PC-3 (cell line): ENCODE measurements at regions not wholly inside any gene's neighbourhood (a gene's known extent, or its start where the extent isn't known, plus 50 kb on each side); places are given as distances from the start of the nearest gene placed in this dataset.

Source experiments
- ATAC-seq: fragments of 200-7000 bp; cut with Tn5 transposase; 2 replicates; pipeline ENCODE4 v1.9.1; 2020; ENCODE audit warnings: mild to moderate bottlenecking, moderate library complexity
- BruUV-seq: library from RNA; stranded (reverse); fragments of 400-500 nt; replicated peaks from 2 replicates; lab custom pipeline; 2021; lab: Mats Ljungman, UMichigan
- CTCF ChIA-PET: fragments of 300-600 bp; sonication (Branson Sonifier 250); formaldehyde crosslinking; loops from one replicate; lab custom pipeline; 2022; ENCODE audit warnings: antibody characterized with exemption; lab: Charles Lee
- POLR2A ChIA-PET: fragments of 300-600 bp; sonication (Branson Sonifier 250); formaldehyde crosslinking; loops from one replicate; lab custom pipeline; 2022; ENCODE audit warnings: antibody characterized with exemption; ENCODE audit not compliant: unreplicated experiment; lab: Charles Lee
- DNase-seq: peaks from one replicate; pipeline ENCODE4 v3.0.0-alpha.2; 2015
- H2AFZ ChIP-seq: fragments of 300-600 bp; sonication (generic); 2 replicates; pipeline ENCODE4 v1.6.0; 2016; ENCODE audit warnings: antibody characterized with exemption, low read length
- H3F3A ChIP-seq: fragments of 300-600 bp; sonication (generic); one replicate; pipeline ENCODE4 v1.6.0; 2017; ENCODE audit warnings: antibody characterized with exemption, low read length, control low read depth, mild to moderate bottlenecking; ENCODE audit not compliant: unreplicated experiment
- H3K27ac ChIP-seq: fragments of 300-600 bp; sonication (generic); 2 replicates; pipeline ENCODE4 v1.5.1; 2016; ENCODE audit warnings: mild to moderate bottlenecking, low read length
- H3K27me3 ChIP-seq: fragments of 300-600 bp; sonication (generic); 2 replicates; pipeline ENCODE4 v1.6.1; 2016; ENCODE audit warnings: low read length, mixed read lengths
- H3K36me3 ChIP-seq: fragments of 300-600 bp; sonication (generic); 2 replicates; pipeline ENCODE4 v1.6.1; 2016; ENCODE audit warnings: low read depth, mixed run types, low read length, mixed read lengths
- H3K4me1 ChIP-seq: fragments of 300-600 bp; sonication (generic); 2 replicates; pipeline ENCODE4 v1.5.1; 2016; ENCODE audit warnings: low read length; ENCODE audit not compliant: insufficient read depth
- H3K4me2 ChIP-seq: fragments of 300-600 bp; sonication (generic); 2 replicates; pipeline ENCODE4 v1.6.0; 2016; ENCODE audit warnings: low read length
- H3K4me3 ChIP-seq: fragments of 300-600 bp; sonication (generic); 2 replicates; pipeline ENCODE4 v1.5.1; 2016; ENCODE audit warnings: mild to moderate bottlenecking, low read length, mixed read lengths
- H3K79me2 ChIP-seq: fragments of 300-600 bp; sonication (generic); 2 replicates; pipeline ENCODE4 v1.6.1; 2017; ENCODE audit warnings: low read length, mixed read lengths
- H3K9ac ChIP-seq: fragments of 300-600 bp; sonication (generic); 2 replicates; pipeline ENCODE4 v1.6.0; 2016; ENCODE audit warnings: mild to moderate bottlenecking, low read length
- H3K9me2 ChIP-seq: fragments of 300-600 bp; sonication (generic); replicated peaks from 2 replicates; pipeline ENCODE4 v1.6.1; 2016; ENCODE audit warnings: mixed run types, low read length, mixed read lengths
- H3K9me3 ChIP-seq: fragments of 300-600 bp; sonication (generic); 2 replicates; pipeline ENCODE4 v1.6.1; 2016; ENCODE audit warnings: low read length, mixed read lengths
- H4K20me1 ChIP-seq: fragments of 300-600 bp; sonication (generic); 2 replicates; pipeline ENCODE4 v1.6.1; 2016; ENCODE audit warnings: low read length, mixed read lengths
- CTCF ChIP-seq: fragments of 300-600 bp; sonication (generic); conservative IDR thresholded peaks from 2 replicates; pipeline ENCODE4 v1.5.1; 2017; ENCODE audit warnings: antibody characterized with exemption, low read depth, mild to moderate bottlenecking, low read length
- EZH2 ChIP-seq: fragments of 300-600 bp; sonication (generic); IDR thresholded peaks from one replicate; pipeline ENCODE4 v1.6.1; 2017; ENCODE audit warnings: antibody characterized with exemption, mild to moderate bottlenecking, low read length; ENCODE audit not compliant: unreplicated experiment
- EZH2phosphoT487 ChIP-seq: fragments of 300-600 bp; sonication (generic); IDR thresholded peaks from 2 replicates; pipeline ENCODE4 v1.6.1; 2018; ENCODE audit warnings: mild to moderate bottlenecking, antibody characterized with exemption, low read length, borderline replicate concordance
- intact Hi-C: fragments of 100-400 bp; cut with micrococcal nuclease; formaldehyde crosslinking; loops from 2 replicates; pipeline ENCODE4 v1.9.0; 2023

DNA sequence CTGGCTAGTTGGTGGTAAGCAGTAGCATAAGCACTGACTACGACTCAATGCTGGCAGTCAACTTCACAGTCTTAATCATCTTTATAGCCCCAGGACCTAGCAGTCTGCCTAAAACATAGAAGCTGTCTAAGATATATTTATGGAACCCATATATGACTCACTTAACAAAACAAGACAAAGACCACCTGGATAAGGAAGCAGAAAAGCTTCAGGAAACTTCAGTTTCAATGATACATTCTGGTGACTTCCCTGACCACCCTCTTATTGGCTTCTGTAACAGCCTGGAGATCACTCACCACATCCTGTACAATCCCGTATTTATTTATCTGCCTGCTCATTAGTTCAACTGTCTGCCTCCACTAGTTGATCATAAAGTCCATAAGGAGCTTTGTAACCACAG lies 95.5 kb downstream of the PMP22 start:
- ChIA-PET CTCF (no interaction called here), POLR2A (no interaction called here)
- no peaks in the 10 kb centered on the region for H3K9me2 ChIP-seq
- no peak overlapping the region for H2AFZ ChIP-seq
- BruUV-seq = no TSS peak
- peaks cover 52% of the 10 kb centered on the region for H3K27me3 ChIP-seq
- H3K9ac ChIP-seq = no peak overlapping the region
- H4K20me1 ChIP-seq = no peaks in the 10 kb centered on the region
- ATAC-seq = no peak
- no peaks in the 10 kb centered on the region for H3K4me1 ChIP-seq
- H3F3A ChIP-seq = no peaks in the 10 kb centered on the region
- H3K9me3 ChIP-seq = no peaks in the 10 kb centered on the region
- intact Hi-C loops = no loop called here
- no peaks in the 10 kb centered on the region for H3K79me2 ChIP-seq
- H3K4me3 ChIP-seq = no peak overlapping the region
- no peak overlapping the region for H3K4me2 ChIP-seq
- no peaks in the 10 kb centered on the region for H3K36me3 ChIP-seq
- no peak overlapping the region for H3K27ac ChIP-seq
- peak; percentile 34 for DNase-seq
- TF ChIP-seq EZH2 = no peak
- TF ChIP-seq EZH2phosphoT487 = no peak
- no peak for TF ChIP-seq CTCF

GRCh38 chr17:15168379-15168778 lies 96.7 kb downstream of the PMP22 start:
- Histone ChIP-seq H3K27me3 (peaks cover 55% of the 10 kb centered on the region), H3K9me2 (no peaks in the 10 kb centered on the region), H3K4me3 (no peak overlapping the region), H4K20me1 (no peaks in the 10 kb centered on the region), H3K27ac (no peak overlapping the region), H3K9me3 (no peaks in the 10 kb centered on the region), H3K4me2 (no peak overlapping the region), H2AFZ (no peak overlapping the region), H3K36me3 (no peaks in the 10 kb centered on the region), H3K79me2 (no peaks in the 10 kb centered on the region), H3K4me1 (no peaks in the 10 kb centered on the region), H3F3A (no peaks in the 10 kb centered on the region), H3K9ac (no peak overlapping the region)
- ATAC-seq (no peak), DNase-seq (no peak)
- POLR2A ChIA-PET = no interaction called here
- TF ChIP-seq CTCF = no peak
- no peak for TF ChIP-seq EZH2phosphoT487
- no peak for TF ChIP-seq EZH2
- BruUV-seq = no TSS peak
- CTCF ChIA-PET = no interaction called here
- intact Hi-C loops = no loop called here

DNA sequence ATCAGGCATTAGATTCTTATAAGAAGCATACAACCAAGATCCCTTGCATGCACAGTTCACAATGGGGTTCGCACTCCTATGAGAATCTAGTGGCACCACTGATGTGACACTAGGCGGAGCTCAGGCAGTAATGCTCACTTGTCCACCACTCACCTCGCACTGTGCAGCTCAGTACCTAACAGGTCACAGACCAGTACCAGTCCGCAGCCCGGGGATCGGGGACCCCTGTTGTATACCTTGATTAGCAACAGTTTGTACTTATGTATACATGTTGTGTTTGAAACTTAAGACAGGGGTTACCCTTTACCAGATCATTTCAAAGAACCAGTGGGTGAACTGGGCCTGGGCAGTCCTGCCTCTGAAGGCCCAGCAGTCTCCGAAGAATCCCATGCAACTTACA lies 103.7 kb downstream of the PMP22 start:
- intact Hi-C loops = no loop called here
- Histone ChIP-seq H3K27me3 (peaks cover 82% of the 10 kb centered on the region), H3K9ac (no peak overlapping the region), H3F3A (no peaks in the 10 kb centered on the region), H3K36me3 (no peaks in the 10 kb centered on the region), H3K27ac (no peak overlapping the region), H3K4me1 (no peaks in the 10 kb centered on the region), H3K4me3 (no peak overlapping the region), H3K9me3 (no peaks in the 10 kb centered on the region), H3K4me2 (no peak overlapping the region), H4K20me1 (no peaks in the 10 kb centered on the region), H2AFZ (no peak overlapping the region), H3K79me2 (no peaks in the 10 kb centered on the region), H3K9me2 (no peaks in the 10 kb centered on the region)
- POLR2A ChIA-PET = no interaction called here
- CTCF ChIA-PET = no interaction called here
- ATAC-seq (no peak), DNase-seq (no peak)
- BruUV-seq = no TSS peak
- TF ChIP-seq CTCF = no peak
- TF ChIP-seq EZH2phosphoT487 = no peak
- TF ChIP-seq EZH2 = no peak
